ENCODE measurements at regions not wholly inside any gene's neighbourhood (a gene's known extent, or its start where the extent isn't known, plus 50 kb on each side); places are given as distances from the start of the nearest gene placed in this dataset.

- TF ChIP-seq, protein P1, sequence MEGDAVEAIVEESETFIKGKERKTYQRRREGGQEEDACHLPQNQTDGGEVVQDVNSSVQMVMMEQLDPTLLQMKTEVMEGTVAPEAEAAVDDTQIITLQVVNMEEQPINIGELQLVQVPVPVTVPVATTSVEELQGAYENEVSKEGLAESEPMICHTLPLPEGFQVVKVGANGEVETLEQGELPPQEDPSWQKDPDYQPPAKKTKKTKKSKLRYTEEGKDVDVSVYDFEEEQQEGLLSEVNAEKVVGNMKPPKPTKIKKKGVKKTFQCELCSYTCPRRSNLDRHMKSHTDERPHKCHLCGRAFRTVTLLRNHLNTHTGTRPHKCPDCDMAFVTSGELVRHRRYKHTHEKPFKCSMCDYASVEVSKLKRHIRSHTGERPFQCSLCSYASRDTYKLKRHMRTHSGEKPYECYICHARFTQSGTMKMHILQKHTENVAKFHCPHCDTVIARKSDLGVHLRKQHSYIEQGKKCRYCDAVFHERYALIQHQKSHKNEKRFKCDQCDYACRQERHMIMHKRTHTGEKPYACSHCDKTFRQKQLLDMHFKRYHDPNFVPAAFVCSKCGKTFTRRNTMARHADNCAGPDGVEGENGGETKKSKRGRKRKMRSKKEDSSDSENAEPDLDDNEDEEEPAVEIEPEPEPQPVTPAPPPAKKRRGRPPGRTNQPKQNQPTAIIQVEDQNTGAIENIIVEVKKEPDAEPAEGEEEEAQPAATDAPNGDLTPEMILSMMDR (IDR thresholded peaks at IDR 0.05): no peak
- no peak for TF ChIP-seq EP300 (IDR thresholded peaks at IDR 0.05)
- TF ChIP-seq POLR2A (IDR thresholded peaks at IDR 0.05; ENCODE audit: low read depth): no peak
- no peak for TF ChIP-seq POLR2AphosphoS5 (IDR thresholded peaks at IDR 0.05)
Measured at GRCh38 chr4:131054489-131055019, 1958.6 kb downstream of the C4orf33 start.
